HEK293T (cell line): ENCODE measurements at regions not wholly inside any gene's neighbourhood (a gene's known extent, or its start where the extent isn't known, plus 50 kb on each side); places are given as distances from the start of the nearest gene placed in this dataset.

ENCODE experiments used
- CTCF ChIA-PET: fragments of 350-600 bp; formaldehyde crosslinking; extraction: SDS; loops from one replicate; lab custom pipeline; 2021; ENCODE audit warnings: antibody characterized with exemption, inconsistent platforms; lab: Yijun Ruan, JAX
- POLR2A ChIA-PET: fragments of 350-600 bp; formaldehyde crosslinking; extraction: SDS; loops from one replicate; lab custom pipeline; 2020; ENCODE audit warnings: antibody characterized with exemption, inconsistent platforms; lab: Yijun Ruan, JAX
- DNase-seq: peaks from one replicate; pipeline ENCODE4 v3.0.0; 2012; ENCODE audit warnings: mixed read lengths; ENCODE audit errors: extremely low spot score
- ARNT ChIP-seq: fragments of 450-650 bp; IDR thresholded peaks from 2 replicates; pipeline ENCODE4 v1.6.1; 2017; ENCODE audit warnings: mild to moderate bottlenecking
- BHLHE40 ChIP-seq: fragments of 450-650 bp; IDR thresholded peaks from 2 replicates; pipeline ENCODE4 v1.6.1; 2016; ENCODE audit warnings: mild to moderate bottlenecking, moderate library complexity, borderline replicate concordance
- CTBP1 ChIP-seq: fragments of 450-650 bp; IDR thresholded peaks from 2 replicates; pipeline ENCODE4 v1.6.1; 2016; ENCODE audit warnings: borderline replicate concordance
- ELF4 ChIP-seq: fragments of 450-650 bp; IDR thresholded peaks from 2 replicates; pipeline ENCODE4 v1.6.1; 2017; ENCODE audit warnings: antibody characterized with exemption
- FOXA1 ChIP-seq: fragments of 450-650 bp; IDR thresholded peaks from 2 replicates; pipeline ENCODE4 v1.6.1; 2016; ENCODE audit warnings: mild to moderate bottlenecking
- FOXK2 ChIP-seq: fragments of 450-650 bp; IDR thresholded peaks from 2 replicates; pipeline ENCODE4 v1.6.1; 2016; ENCODE audit warnings: mild to moderate bottlenecking
- FOXM1 ChIP-seq: fragments of 450-650 bp; IDR thresholded peaks from 2 replicates; pipeline ENCODE4 v1.6.1; 2017; ENCODE audit warnings: mild to moderate bottlenecking, borderline replicate concordance
- HDGF ChIP-seq: fragments of 450-650 bp; IDR thresholded peaks from 2 replicates; pipeline ENCODE4 v1.6.1; 2017; ENCODE audit warnings: antibody characterized with exemption, borderline replicate concordance
- L3MBTL2 ChIP-seq: fragments of 450-650 bp; conservative IDR thresholded peaks from 2 replicates; pipeline ENCODE4 v1.6.1; 2016; ENCODE audit warnings: mild to moderate bottlenecking
- LEF1 ChIP-seq: fragments of 450-650 bp; IDR thresholded peaks from 2 replicates; pipeline ENCODE4 v1.6.1; 2017; ENCODE audit warnings: mild to moderate bottlenecking, borderline replicate concordance
- NFRKB ChIP-seq: fragments of 450-650 bp; IDR thresholded peaks from 2 replicates; pipeline ENCODE4 v1.6.1; 2016; ENCODE audit warnings: mild to moderate bottlenecking, moderate library complexity
- SP1 ChIP-seq: fragments of 450-650 bp; IDR thresholded peaks from 2 replicates; pipeline ENCODE4 v1.6.1; 2017
- SUZ12 ChIP-seq: fragments of 450-650 bp; IDR thresholded peaks from 2 replicates; pipeline ENCODE4 v1.6.1; 2016; ENCODE audit warnings: mild to moderate bottlenecking
- TARDBP ChIP-seq: fragments of 450-650 bp; IDR thresholded peaks from 2 replicates; pipeline ENCODE4 v1.6.1; 2016
- ZNF384 ChIP-seq: fragments of 450-650 bp; IDR thresholded peaks from 2 replicates; pipeline ENCODE4 v1.6.1; 2016
- TF ChIP-seq, protein P1 (sequence below): fragments of 450-650 bp; IDR thresholded peaks from 2 replicates; pipeline ENCODE4 v1.6.1; 2016

DNA sequence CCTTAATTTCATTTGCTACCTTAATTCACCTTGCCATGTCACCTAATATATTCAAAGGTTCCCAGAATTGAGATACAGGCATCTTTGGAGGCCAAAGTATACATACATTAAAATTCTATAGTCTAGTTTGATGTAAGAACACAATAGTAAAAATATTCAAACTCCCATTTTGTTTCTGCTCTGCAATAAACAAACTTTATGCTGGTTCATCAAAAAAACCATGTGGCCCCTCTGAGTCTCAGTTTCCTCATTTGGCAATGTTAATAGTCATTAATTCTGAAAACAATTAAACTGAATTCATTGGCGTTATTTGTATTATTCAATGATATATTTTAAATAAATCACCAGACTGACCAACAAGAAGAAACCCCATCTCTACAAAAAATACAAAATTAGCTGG, 639.4 kb upstream of the INTU start:
- ChIA-PET POLR2A (no interaction called here), CTCF (no interaction called here)
- no peak for DNase-seq
- TF ChIP-seq ZNF384 = no peak
- TF ChIP-seq FOXA1 = no peak
- TF ChIP-seq, protein P1, sequence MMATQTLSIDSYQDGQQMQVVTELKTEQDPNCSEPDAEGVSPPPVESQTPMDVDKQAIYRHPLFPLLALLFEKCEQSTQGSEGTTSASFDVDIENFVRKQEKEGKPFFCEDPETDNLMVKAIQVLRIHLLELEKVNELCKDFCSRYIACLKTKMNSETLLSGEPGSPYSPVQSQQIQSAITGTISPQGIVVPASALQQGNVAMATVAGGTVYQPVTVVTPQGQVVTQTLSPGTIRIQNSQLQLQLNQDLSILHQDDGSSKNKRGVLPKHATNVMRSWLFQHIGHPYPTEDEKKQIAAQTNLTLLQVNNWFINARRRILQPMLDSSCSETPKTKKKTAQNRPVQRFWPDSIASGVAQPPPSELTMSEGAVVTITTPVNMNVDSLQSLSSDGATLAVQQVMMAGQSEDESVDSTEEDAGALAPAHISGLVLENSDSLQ = no peak
- no peak for TF ChIP-seq TARDBP
- TF ChIP-seq CTBP1 = no peak
- no peak for TF ChIP-seq ARNT
- no peak for TF ChIP-seq FOXM1
- no peak for TF ChIP-seq ELF4
- TF ChIP-seq SP1 = no peak
- TF ChIP-seq FOXK2 = no peak
- no peak for TF ChIP-seq NFRKB
- no peak for TF ChIP-seq BHLHE40
- TF ChIP-seq L3MBTL2 = no peak
- no peak for TF ChIP-seq LEF1
- TF ChIP-seq SUZ12 = no peak
- no peak for TF ChIP-seq HDGF

DNA sequence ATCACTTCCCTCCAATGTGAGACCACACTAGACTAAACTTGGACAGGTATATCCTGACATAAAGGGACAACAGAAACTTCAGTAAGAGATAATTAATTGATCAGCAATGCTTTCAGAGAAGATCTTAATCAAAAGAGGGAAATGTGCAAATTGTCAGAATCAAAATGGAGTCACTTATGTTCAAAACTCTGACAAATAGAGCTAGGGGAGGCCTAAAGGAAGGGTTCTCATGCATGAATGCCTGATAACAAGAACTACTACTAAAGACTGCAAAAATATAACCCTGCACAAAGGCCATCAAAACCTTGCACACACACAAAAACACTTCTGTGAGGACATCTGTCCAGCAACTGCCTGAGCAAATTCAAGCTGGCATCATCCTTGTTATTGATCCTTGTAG, 637.5 kb upstream of the INTU start:
- no peak for TF ChIP-seq FOXM1
- no peak for TF ChIP-seq BHLHE40
- no peak for TF ChIP-seq FOXK2
- no peak for TF ChIP-seq TARDBP
- no peak for TF ChIP-seq LEF1
- TF ChIP-seq NFRKB = no peak
- TF ChIP-seq ARNT = no peak
- TF ChIP-seq ELF4 = no peak
- no peak for TF ChIP-seq SUZ12
- no peak for TF ChIP-seq ZNF384
- no peak for TF ChIP-seq HDGF
- TF ChIP-seq FOXA1 = no peak
- TF ChIP-seq, protein P1 = no peak
- ChIA-PET POLR2A (no interaction called here), CTCF (no interaction called here)
- no peak for DNase-seq

DNA sequence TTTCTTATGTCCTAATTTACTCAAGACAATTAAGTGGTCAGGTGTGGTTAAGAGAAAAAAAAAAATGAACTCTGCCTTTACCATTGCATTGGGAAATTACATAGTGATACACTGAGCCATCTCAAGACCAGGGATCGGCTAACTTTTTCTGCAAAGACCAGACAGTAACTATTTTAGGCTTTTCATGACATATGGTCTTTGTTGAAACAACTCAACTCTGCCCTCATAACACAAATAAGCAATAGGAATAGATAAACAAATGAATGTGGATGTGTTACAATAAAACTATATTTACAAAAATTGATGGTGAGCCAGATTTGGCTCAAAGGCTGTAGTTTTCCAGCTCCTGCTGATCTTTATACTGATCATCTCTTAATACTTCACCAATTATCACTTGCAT, 632.6 kb upstream of the INTU start:
- no peak for TF ChIP-seq ARNT
- no peak for TF ChIP-seq LEF1
- no peak for TF ChIP-seq FOXK2
- no peak for TF ChIP-seq L3MBTL2
- no peak for TF ChIP-seq CTBP1
- TF ChIP-seq, protein P1 = no peak
- TF ChIP-seq NFRKB = no peak
- TF ChIP-seq ZNF384 = no peak
- no peak for TF ChIP-seq ELF4
- no peak for TF ChIP-seq FOXA1
- TF ChIP-seq TARDBP = no peak
- no peak for TF ChIP-seq BHLHE40
- no peak for TF ChIP-seq FOXM1
- TF ChIP-seq HDGF = no peak
- TF ChIP-seq SP1 = no peak
- no peak for TF ChIP-seq SUZ12
- ChIA-PET CTCF (no interaction called here), POLR2A (no interaction called here)
- DNase-seq = no peak

DNA sequence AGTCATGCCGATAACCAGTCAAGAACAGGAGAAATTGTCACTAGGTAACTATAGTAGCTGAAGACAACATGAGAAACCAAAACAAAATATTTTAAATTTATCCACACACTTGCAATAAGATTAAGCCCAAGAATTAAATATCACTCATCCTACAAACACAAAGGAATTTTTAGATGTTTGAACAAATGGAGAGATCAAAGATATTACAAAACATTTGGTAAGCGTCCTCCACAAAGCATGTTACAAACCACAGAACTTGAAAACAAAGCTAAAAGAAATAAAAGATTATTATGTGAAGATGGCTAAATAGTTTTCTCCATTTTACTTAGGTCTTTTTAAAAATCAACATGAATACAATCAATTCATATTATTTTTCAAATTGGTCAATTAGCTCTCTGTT, 631.9 kb upstream of the INTU start:
- POLR2A ChIA-PET = no interaction called here
- no peak for DNase-seq
- CTCF ChIA-PET = no interaction called here
- TF ChIP-seq HDGF (no peak), FOXK2 (no peak), TARDBP (no peak), NFRKB (no peak)

DNA sequence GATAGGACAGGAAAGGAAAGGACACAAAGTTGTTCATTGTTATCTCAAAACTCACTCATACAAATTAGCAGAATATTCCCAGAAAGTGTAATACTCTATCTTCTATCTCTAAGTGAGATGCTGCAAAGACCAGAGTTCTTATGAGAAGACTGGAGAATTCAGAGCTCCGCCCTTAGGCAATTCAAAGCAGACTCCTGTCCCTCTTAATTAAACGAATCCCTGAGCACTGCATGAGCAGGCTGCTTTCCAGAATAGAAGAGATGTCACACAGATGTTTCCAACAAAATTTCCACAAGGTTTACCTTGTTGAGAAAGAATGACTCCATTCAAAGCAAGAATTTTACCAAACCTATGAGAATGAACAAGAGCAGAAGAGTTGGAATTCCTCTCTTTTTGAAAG, 630.8 kb upstream of the INTU start:
- no peak for DNase-seq
- CTCF ChIA-PET = no interaction called here
- TF ChIP-seq ZNF384 = no peak
- TF ChIP-seq ELF4 = no peak
- TF ChIP-seq FOXA1 = no peak
- TF ChIP-seq CTBP1 = no peak
- no peak for TF ChIP-seq BHLHE40
- TF ChIP-seq NFRKB = no peak
- no peak for TF ChIP-seq SP1
- TF ChIP-seq, protein P1 = no peak
- TF ChIP-seq LEF1 = no peak
- no peak for TF ChIP-seq HDGF
- TF ChIP-seq SUZ12 = no peak
- no peak for TF ChIP-seq TARDBP
- no peak for TF ChIP-seq ARNT
- TF ChIP-seq L3MBTL2 = no peak
- no peak for TF ChIP-seq FOXM1
- TF ChIP-seq FOXK2 = no peak
- POLR2A ChIA-PET = no interaction called here

DNA sequence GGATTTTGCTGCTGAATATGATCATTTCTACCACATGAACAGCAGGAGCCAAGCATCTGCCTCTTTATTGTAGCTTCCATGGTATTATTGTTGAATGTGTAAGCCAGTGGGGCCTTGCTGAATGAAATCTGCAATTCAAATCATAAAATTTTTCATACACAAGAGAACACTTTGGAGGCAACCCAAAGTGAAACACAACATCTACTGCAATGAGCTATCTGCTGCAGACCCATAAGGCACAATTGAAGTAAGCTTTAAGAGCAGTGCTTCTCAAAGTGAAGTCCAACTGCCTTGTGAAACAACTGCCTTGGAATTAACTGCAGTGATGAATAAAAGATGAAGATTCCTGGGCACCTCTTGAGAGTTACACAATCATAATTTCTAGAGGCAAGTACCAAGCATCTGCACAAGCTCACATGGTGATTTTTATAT, 626.3 kb upstream of the INTU start:
- DNase-seq = no peak
- no peak for TF ChIP-seq NFRKB
- TF ChIP-seq LEF1 = no peak
- TF ChIP-seq L3MBTL2 = no peak
- no peak for TF ChIP-seq SUZ12
- TF ChIP-seq ELF4 = no peak
- TF ChIP-seq, protein P1 = no peak
- TF ChIP-seq ARNT = no peak
- ChIA-PET POLR2A (no interaction called here), CTCF (no interaction called here)
